HG02852 (cell line): ENCODE measurements at regions not wholly inside any gene's neighbourhood (a gene's known extent, or its start where the extent isn't known, plus 50 kb on each side); places are given as distances from the start of the nearest gene placed in this dataset.

ENCODE experiments used
- ATAC-seq: cut with Tn5 transposase; IDR thresholded peaks from one replicate; pipeline ENCODE4 v1.9.1; 2021; ENCODE audit warnings: mild to moderate bottlenecking, moderate library complexity; ENCODE audit not compliant: unreplicated experiment

DNA sequence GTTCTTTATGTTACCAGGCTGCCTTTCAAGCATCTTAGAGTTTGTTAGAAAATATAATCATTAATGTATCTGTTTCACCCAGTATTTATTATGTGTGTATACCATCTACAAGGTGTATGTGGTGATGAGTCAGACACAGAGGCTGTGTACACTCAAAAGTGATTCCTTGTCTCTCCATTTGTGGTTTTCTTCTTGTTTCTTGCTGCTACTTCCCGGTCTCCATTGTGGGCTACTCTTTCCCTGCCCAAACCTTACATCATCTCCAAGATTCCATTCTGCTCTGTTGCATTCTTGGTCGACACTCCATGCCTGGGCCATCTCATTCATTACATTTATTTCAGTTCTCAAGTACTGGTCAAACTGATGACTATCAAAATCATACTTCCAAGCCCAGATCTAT, 182.2 kb upstream of the STXBP5 start:
- no peak for ATAC-seq

DNA sequence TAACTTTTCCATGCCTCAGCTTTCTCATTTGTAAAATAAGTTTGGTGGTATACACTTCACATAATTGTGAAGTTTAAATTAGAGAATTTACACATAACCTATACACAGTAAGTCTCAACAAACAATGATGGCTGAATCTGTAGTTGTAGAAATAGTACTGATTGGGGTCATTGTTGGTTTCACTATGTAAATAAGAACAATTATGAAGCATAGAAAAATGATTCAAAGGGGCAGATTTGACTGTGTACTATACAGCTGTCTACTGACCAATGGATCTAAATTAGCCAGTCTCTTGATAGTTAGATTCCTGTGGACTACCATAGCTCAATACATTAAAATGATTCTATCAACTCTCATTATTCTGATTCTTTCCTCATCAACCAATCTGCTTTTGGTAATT, 181.1 kb upstream of the STXBP5 start:
- no peak for ATAC-seq

DNA sequence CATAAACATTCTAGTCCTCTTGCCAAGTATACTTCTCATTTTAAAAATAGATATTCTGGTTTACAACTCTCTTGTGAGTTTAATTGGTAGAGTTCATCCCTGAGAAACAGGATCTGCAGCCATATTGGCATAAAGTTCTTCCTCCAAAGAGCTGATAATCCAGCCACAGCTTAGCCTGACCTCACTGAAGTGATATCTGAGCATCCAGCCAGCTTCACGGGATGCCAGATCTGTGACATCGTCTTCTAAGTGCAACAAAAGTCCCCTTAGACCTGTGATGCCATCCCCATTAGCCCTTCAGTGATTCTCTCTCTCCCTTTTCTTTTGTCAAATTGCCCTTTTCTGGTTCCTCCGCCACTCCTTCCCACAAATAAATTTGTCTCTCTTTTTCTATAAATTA, 180.6 kb upstream of the STXBP5 start:
- ATAC-seq = no peak

DNA sequence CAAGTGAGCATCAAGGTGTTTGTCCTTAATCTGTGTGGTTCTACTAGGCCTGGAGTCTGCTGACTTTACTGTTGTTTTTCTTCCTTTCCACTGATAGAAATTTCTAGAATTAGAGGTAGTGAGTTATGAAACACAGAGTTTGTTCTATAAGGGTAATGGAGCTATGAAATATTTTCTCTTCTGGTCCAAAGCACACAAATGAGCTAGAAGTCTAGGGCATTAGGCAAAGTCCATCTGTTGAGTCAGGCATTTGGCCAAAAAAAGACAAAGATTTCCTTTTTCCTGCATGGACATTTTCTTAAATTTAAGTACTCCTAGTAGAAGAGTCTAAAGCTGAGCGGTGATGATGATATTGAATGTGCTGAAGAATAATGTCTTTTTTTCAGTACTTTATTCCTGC, 174.3 kb upstream of the STXBP5 start:
- ATAC-seq = no peak

DNA sequence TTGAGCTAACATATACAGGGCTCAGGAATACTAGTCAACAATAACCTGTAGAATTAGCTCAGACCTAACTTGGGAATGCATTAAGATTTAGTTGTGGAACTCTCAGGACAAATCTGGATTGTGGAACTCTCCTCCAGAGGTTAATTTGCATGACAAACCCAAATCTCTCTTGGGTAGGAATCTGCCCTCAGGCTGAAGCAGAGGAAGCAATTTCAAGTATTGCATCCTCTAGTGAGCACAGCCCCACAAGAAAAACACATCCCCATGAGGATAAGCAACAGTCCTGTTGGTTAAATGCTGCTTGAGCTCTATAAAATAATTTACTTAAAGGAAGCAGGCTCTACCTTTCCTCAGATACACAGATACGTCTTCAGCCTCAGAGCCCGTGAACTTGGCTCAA, 170.9 kb upstream of the STXBP5 start:
- no peak for ATAC-seq

DNA sequence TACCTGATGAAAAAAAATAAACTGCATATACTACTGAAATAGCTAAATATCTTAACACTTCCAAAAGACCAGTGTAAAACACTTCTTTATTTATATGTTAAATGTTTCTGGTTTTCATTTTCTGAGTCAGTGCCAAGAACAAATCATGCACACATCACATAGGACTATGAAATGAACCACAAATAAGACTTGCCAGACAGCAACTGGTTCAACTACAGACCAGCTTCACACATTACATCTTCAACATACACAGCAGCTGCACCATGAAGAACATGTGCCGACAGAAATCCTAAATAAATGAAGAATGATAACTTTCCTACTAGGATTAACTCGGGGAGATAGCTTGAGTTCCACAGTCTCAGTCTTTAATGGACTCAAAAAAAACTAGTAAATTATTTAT, 168.3 kb upstream of the STXBP5 start:
- no peak for ATAC-seq

DNA sequence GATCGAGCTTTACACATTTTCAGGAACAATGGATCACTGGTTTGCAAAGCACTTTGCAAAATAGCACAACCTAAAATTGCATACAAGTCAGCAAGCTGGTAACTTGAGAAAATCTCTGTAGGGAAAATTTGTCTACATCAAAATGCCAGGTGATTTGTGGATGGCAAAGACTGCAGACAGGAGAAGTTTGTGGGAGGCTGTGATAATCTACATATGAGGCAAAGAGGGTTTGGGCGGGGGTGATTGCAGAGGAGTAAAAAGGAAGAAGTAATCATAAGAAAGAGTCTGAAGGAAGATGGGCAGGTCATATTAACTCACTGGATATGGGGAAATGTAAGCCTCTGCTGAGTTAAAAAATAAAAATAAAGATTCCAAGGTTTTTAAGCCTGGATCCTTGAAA, 166.3 kb upstream of the STXBP5 start:
- no peak for ATAC-seq

DNA sequence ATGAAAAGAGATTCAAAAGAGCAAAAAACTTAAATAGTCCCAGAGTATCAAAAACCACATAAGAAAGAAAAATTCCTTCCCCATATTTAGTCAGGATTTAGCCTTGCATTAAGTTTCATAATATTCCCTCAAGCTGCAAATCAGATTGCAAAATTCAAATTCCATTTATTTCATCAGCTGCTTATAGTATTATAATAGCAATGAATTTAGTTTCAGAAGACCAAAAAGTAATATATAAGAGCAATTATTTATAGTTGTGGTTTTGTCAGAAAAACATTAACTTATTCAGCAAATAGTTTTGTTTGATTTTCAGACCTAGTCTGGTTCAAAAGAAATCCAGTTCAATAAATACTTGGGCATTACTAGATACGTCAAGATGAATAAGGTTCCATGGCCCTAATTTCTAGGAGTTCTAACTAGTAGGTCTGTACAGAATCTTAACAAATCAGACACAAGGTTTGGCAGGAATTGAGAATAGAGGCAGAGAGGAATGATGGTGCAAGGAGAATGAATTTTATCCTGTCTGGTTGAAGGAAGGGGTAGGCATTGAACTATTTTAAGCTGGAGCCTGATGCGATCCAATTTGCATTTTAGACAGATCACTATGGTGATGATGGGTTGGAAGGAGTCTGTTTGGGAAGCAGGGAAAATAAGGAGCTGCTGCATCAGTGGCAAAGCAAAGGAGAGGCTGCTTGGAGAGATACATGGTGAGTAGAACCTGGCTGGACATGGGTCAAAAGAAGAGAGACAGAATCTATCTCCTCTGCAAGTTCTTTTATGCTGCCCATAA, 163.9 kb upstream of the STXBP5 start:
- ATAC-seq = no peak

DNA sequence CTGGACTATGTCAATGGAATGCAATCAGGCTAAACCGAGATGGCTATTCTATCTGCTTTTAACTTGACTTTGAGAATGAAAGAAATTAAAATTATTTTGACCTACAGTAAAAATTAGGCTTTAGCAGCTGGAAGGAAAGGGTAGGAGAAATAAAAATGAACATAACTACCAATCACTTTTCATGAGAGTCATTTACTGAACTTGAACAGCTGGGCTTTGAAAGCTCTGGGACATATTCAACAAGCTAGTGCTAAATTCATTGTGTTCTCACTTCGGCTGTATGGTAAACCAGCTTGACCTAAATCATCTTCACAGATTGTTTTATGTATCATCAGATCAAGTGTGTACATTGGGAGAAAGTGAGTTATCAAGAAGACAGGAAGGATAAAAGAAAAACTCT, 161.5 kb upstream of the STXBP5 start:
- no peak for ATAC-seq

DNA sequence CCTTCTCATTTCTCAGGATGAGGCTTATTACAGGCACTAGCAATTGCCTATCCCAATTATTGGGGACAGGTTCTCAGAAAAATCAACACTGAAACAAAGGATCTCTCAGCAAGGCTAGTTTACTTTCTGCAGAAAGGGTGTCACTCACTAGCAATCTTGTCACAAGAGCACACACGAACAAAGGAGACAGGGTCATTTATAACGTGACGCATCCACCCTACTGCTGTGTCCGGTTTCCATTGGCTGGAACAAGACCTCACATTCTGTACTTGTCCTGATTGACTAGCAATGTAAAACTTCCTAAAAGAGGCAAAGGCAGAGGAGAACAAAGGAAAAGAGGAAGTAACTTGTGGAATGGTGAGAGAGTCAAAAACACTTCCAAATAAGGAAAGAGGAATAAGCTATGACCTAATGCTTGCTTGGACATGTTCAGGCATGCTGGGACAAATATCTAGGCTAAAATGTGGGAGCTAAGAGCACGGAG, 160.2 kb upstream of the STXBP5 start:
- ATAC-seq = no peak

DNA sequence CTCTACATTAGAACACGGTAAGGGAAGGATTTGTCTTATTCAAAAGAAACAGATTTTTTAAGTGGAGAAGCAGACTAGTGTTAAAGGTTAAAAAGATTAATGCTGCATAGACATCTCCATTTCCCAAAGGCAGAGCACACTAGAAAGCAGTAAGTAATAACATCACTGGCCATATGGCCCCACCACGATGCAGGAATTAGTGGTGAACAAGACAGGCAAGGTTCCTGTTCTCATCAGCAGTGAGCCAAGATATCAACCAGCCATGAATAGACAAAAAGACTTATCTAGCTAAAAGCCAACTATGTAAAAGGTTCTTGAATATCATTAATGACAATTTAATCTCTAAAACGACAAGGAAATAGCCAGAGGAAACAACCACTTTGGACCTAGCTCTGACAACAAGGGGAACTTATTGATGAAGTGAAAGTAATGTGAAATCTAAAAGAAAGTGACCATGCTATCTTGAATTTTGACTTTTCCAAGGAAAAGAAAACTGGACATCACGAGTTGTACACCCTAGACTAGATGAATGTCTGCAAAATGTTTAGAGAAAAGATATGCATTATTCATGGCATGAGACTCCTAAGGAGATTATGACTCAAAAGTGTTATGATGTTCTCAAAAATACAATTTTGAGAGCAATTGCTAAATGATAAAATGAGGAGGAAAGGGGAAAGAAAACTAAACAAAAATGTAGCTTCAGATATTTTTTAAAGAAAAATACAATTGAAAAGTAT, 157.9 kb upstream of the STXBP5 start:
- no peak for ATAC-seq

DNA sequence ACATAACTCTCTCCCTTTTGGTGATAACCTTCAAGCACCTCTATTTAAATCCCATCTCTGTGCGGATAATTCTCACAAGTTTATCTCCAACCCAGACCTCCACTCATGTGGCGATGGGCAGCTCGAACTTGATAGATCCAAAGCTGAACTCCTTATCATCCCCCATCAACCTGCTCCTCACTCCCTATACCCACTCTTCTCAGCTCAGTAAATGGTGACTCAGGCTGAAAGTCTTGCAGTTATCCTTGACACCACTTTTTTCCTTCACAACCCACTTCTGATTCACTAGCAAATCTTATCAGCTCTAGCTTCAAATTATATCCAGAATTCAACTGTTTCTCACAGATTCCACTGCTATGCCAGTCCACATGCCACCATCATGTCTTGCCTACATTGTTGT, 155.3 kb upstream of the STXBP5 start:
- no peak for ATAC-seq

DNA sequence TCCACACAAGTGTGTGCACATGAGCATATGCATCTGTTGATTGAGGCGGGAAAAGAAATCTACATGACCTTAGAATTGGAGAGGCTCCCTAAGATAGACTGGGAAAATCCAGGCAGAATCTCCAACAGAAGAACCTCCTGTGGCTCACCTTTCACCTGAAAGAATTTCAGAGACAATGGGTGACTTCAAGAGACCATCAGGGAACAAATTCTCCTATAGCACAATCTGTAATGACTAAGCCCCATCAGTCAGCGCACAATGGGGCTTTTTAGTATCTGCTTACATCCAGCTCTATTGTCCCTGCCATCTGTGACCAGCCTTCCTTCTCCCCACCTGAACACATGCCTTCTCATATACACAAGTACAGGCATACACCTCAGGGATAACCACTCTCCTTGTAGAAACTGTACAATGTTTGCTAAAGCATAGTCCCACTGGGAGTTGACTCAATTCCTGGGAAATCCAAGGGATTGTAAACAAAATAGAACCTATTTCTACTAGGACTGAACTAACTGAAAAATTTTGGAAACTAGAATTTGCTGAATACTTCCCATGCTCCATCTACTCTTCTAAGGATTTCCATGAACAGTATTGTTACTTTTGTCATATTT, 150.8 kb upstream of the STXBP5 start:
- ATAC-seq = no peak

DNA sequence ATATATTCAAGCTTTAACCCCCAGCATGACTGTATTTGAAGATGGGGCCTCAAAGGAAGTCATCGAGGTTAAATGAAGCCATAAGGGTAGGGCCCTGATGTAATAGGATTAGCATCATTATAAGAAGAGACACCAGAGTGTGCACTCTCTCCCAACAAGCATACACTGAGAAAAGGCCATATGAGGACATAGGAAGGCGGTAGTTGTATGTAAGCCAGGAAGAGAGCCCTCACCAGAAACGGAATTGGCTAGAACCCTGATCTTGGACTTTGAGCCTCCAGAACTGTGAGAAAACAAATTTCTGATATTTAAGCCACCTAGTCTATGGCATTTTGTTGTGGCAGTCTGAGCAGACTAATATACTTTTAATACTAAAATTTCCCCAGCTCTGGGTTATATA, 150.1 kb upstream of the STXBP5 start:
- ATAC-seq = no peak

DNA sequence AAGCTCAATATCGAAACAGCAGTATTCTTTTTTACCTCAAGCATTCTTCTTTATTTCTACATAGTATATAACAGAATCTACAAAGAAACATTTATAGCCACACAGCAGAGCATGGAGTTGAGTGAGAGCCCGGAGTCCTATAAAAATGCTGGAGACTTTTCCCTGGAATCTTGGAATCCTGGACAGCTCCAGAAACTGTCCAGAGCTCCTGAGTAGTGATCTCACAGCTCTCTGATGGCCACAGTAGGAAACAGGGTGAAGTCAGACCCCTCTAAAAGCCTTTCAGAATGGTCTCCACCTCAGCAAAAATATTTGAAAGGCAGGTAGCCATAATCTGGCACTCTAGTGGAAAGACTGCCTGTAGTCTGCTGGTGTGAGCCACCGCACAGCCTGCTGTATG, 149.3 kb upstream of the STXBP5 start:
- ATAC-seq = no peak

DNA sequence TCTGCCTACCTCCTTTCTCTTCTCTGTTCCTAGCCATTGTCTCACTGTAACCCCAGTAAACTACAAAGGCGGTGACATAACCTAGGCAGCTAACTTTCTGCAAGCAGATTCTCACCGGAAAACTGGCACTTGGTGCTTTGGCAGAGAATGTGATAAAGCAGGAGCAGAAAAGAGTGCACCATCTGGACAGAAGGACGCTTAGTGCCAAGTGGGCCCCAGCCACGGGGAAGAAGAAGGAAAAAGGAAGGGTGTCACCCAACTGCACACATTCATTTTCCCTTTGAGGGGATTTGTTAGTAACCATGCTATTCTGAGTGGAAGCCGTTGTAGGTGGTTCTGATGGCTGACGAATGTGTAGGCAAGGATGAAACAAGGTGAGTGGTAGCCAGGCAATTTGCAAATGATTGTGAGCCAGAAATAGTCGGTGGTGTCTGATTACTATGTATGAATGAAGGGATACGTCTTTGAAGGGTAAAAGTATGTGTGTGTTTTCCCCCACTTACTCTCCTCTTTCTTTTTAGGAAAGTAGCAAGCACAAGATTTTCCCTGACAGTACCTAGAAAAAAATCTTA, 148.3 kb upstream of the STXBP5 start:
- no peak for ATAC-seq

DNA sequence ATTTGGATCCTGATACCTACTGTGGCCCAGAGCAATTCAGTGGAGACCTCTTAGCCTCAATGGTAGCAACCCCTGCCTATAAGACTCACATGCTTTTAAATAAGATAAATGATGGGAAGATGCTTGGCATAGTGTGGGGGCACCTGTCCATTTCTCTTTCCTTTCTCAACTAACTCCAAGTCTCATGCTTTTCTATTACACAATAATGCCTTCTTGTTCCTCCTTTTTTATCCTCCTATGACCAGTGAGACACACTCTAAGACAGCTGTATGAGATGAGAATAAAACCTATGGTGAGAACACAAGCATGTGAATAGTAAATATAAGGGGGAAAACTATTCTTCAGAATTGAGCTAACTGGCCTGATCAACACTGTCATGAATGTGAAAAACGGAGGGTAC, 147.0 kb upstream of the STXBP5 start:
- ATAC-seq = no peak

DNA sequence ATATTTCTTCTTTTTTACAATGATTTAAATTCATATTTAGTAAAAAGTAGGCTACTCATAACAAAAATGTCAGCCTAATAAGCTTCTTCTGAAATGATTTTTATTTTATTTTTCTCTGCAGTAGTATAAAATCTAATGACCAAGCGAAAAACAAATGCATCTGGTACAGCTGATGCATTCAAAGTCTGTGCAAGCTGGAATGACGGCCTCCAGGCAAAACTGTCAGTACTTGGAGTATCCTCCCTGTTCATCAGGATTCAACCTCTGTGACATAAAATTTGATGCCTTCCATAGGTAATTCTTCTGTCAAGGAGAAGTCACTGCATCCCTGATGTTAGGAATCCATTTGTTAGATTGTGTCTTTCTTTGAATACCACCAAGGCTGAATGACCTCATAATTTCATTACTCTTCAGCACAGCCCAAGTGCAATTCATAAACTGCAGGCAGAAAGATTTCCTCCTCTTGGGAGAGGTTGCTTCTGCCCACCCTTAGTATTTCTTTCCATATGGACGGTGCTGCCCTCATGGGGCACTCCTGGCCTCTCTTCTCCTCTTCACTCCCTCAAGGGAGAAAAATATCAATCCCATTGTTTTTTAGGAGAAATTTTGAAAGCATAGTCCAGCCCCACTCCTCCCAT, 146.4 kb upstream of the STXBP5 start:
- ATAC-seq = no peak

DNA sequence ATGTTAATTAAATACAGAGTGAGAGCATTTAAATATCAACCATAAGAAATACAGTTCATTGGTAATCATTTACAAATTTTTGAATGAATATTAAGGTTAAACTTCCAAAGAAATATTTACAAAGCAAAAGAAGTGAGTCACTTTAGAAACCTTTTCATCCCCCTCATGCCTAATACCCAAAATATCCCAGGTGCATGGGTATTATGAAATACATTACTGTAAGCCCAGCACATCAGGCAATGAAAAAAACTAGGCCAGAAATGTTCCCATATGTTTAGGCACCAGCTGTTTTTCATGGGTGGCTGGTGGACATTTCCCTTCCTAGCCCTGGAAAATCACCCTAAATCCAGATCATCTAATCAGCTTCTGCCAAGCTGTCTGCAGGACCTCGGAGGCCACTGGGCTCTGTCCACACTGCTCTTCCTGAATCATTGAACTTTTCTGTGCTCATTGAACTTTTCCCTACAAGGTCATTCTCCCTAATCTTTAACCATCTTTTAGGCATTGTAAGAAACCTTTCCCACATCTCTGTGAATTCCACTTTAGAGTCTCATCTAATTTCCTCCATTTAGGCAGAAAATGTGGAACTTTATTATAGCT, 145.3 kb upstream of the STXBP5 start:
- no peak for ATAC-seq

DNA sequence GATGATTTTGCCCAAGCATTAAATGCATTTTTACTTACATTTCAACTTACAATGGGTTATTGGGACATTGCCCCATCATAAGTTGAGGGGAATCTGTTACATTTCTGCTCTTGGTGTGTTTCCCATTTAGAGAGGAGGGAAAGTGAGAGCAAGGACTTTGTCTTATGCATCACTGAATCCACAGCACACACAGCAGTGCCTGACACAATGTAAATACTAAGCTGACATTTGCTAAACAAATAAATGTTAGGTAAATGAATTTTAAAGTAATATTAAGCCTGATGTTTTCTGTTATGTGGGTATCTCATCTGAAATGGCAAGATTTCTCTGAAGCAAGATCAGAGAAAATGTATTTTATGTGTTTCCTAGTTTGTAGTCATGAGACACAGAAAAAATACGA, 143.6 kb upstream of the STXBP5 start:
- no peak for ATAC-seq

DNA sequence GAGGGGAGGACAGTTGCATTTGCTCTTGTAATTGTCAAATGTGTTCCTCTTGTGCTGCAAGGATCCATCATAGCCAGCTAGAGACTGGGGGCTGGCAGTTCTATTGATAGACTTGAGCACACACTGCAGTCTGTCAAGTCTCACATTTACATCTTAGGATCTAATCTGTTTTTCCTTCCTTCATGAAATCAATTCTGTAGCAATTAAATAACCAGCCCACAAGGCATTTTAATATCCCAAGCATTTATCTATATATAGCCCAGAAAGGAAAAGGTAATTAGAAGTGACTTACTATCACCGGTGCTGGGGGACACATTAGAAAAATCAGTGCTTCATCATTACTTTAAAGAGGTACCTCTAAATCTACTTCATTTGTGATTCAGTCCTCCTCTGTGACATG, 143.0 kb upstream of the STXBP5 start:
- no peak for ATAC-seq
